H1 (cell line): ENCODE measurements at regions not wholly inside any gene's neighbourhood (a gene's known extent, or its start where the extent isn't known, plus 50 kb on each side); places are given as distances from the start of the nearest gene placed in this dataset.

Source experiments
- CEBPB ChIP-seq: IDR thresholded peaks from 2 replicates; pipeline ENCODE4 v1.6.1; 2012; ENCODE audit warnings: low read depth, low read length
- EZH2 ChIP-seq: fragments of 200-600 bp; sonication (generic); IDR thresholded peaks from 2 replicates; pipeline ENCODE4 v1.7.1; 2012; ENCODE audit warnings: low read depth, mild to moderate bottlenecking, moderate library complexity, low read length, inconsistent platforms; ENCODE audit not compliant: severe bottlenecking
- JUND ChIP-seq: IDR thresholded peaks from 2 replicates; pipeline ENCODE4 v1.6.1; 2011; ENCODE audit warnings: mild to moderate bottlenecking, improper control_type of control experiment, low read length
- NRF1 ChIP-seq: IDR thresholded peaks from 2 replicates; pipeline ENCODE4 v1.6.1; 2011; ENCODE audit warnings: mild to moderate bottlenecking, low read depth, low read length, improper control_type of control experiment
- POLR2A ChIP-seq, 2 experiments: IDR thresholded peaks; 1 replicate in 1 of 2; 2 replicates in 1 of 2; pipeline ENCODE4 v1.6.1; 2011; ENCODE audit warnings: low read depth in 2 of 2, low read length in 2 of 2, mild to moderate bottlenecking in 2 of 2; ENCODE audit errors: control extremely low read depth in 1 of 2
- SP1 ChIP-seq: IDR thresholded peaks from 2 replicates; pipeline ENCODE4 v1.6.1; 2011; ENCODE audit warnings: low read depth, low read length
- TBP ChIP-seq: IDR thresholded peaks from 2 replicates; pipeline ENCODE4 v1.6.1; 2011; ENCODE audit warnings: low read depth, low read length, improper control_type of control experiment
- ZNF274 ChIP-seq: IDR thresholded peaks from 2 replicates; pipeline ENCODE4 v1.7.0; 2012; ENCODE audit warnings: low read length, borderline replicate concordance; ENCODE audit errors: extremely low read depth
- TF ChIP-seq, protein P1 (sequence below): IDR thresholded peaks from 2 replicates; pipeline ENCODE4 v1.6.1; 2012; ENCODE audit warnings: inconsistent platforms

DNA sequence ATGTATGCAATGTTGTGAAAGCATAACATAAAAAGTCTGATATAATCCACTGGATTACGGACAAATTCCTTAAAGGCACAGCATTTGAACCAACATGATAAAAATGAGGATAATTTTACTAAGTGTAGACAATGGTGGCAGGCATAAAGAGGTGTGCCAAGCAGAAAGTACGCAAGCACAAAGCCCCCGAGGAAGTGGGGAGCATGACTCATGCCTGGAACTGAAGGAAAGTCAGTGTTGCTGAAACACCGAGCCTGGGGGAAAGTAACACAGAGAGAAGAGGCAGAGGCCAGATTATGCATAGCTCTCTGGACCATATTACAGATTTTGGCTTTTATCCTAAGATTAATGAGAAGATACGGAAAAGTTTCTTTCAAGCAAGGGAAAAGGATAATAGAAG, 490.0 kb upstream of the PHF14 start:
- no peak for TF ChIP-seq CEBPB
- TF ChIP-seq, protein P1, sequence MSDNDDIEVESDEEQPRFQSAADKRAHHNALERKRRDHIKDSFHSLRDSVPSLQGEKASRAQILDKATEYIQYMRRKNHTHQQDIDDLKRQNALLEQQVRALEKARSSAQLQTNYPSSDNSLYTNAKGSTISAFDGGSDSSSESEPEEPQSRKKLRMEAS: no peak
- TF ChIP-seq JUND: no peak
- TF ChIP-seq TBP: no peak
- TF ChIP-seq EZH2: no peak
- no peak for TF ChIP-seq POLR2A (IDR thresholded peaks at IDR 0.05; ENCODE audit: control extremely low read depth in 1 of 2, low read depth in 2 of 2, low read length in 2 of 2)
- TF ChIP-seq NRF1: no peak
- TF ChIP-seq ZNF274: no peak
- no peak for TF ChIP-seq SP1
